GM18861 (cell line): ENCODE measurements at regions not wholly inside any gene's neighbourhood (a gene's known extent, or its start where the extent isn't known, plus 50 kb on each side); places are given as distances from the start of the nearest gene placed in this dataset.
A peak's percentile ranks its signal among the peaks of the same experiment; 100 is the strongest.

ENCODE experiments used
- ATAC-seq: cut with Tn5 transposase; IDR thresholded peaks from one replicate; pipeline ENCODE4 v1.9.1; 2021; ENCODE audit not compliant: unreplicated experiment

- no peak for ATAC-seq
Observed at GRCh38 chr13:97561182-97561581, 127.2 kb downstream of the RAP2A start.

- ATAC-seq: no peak
Observed at GRCh38 chr13:97562962-97563361, 129.0 kb downstream of the RAP2A start.

- ATAC-seq: no peak
Observed at GRCh38 chr13:97564956-97565355, 131.0 kb downstream of the RAP2A start.

GRCh38 chr13:97565906-97566305, 131.9 kb downstream of the RAP2A start:
- ATAC-seq: no peak

- ATAC-seq: no peak
Observed at GRCh38 chr13:97566907-97567306, 132.9 kb downstream of the RAP2A start.

GRCh38 chr13:97567510-97568243, 133.7 kb downstream of the RAP2A start:
- peak; percentile 98 for ATAC-seq

GRCh38 chr13:97568850-97569249, 134.9 kb downstream of the RAP2A start:
- ATAC-seq: no peak

GRCh38 chr13:97569841-97570240, 135.9 kb downstream of the RAP2A start:
- no peak for ATAC-seq

- no peak for ATAC-seq
Observed at GRCh38 chr13:97570442-97570841, 136.5 kb downstream of the RAP2A start.

- no peak for ATAC-seq
Observed at GRCh38 chr13:97573011-97573410, 139.0 kb downstream of the RAP2A start.

GRCh38 chr13:97574926-97575325, 141.0 kb downstream of the RAP2A start:
- peak; percentile 57 for ATAC-seq

- no peak for ATAC-seq
Observed at GRCh38 chr13:97577026-97577425, 143.1 kb downstream of the RAP2A start.

GRCh38 chr13:97582170-97582569, 148.2 kb downstream of the RAP2A start:
- ATAC-seq: no peak

- no peak for ATAC-seq
Observed at GRCh38 chr13:97583907-97584497, 150.0 kb downstream of the RAP2A start.

GRCh38 chr13:97586941-97587340, 153.0 kb downstream of the RAP2A start:
- no peak for ATAC-seq

GRCh38 chr13:97588993-97589392, 155.0 kb downstream of the RAP2A start:
- ATAC-seq: no peak

- ATAC-seq: no peak
Observed at GRCh38 chr13:97600458-97601075, 166.6 kb downstream of the RAP2A start.

- no peak for ATAC-seq
Observed at GRCh38 chr13:97615266-97615665, 181.3 kb downstream of the RAP2A start.

- no peak for ATAC-seq
Observed at GRCh38 chr13:97616385-97616784, 182.4 kb downstream of the RAP2A start.

GRCh38 chr13:97621025-97621424, 187.1 kb downstream of the RAP2A start:
- ATAC-seq: no peak

- no peak for ATAC-seq
Observed at GRCh38 chr13:97621631-97622030, 187.7 kb downstream of the RAP2A start.

- no peak for ATAC-seq
Observed at GRCh38 chr13:97627566-97627965, 193.6 kb downstream of the RAP2A start.
